ENCODE measurements at regions not wholly inside any gene's neighbourhood (a gene's known extent, or its start where the extent isn't known, plus 50 kb on each side); places are given as distances from the start of the nearest gene placed in this dataset.
A peak's percentile ranks its signal among the peaks of the same experiment; 100 is the strongest.

DNA sequence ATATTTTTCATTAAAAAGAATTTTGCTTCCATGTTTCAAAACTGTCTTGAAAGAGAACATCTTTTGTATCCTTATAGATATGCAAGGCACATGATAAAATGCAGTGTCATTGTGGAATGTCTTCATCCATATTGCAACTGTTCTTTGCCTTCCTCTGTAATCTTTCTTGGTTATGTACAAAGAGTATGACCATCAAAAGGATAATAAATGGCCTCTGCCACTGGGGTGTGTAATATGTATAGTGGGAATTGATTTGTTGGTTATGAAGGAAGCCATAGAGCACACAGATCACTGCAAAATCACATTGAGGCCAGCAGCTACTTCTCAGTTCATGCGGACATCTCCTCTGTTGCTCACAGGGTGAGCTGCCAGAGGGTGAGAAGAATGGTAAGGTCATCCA lies 703.5 kb downstream of the TFAP2A start:
- Histone ChIP-seq H2AK5ac (ENCODE audit: low read length) (no peak overlapping the region), H2BK5ac (ENCODE audit: low read depth, low read length, poor library complexity) (no peak overlapping the region), H4K8ac (ENCODE audit: low read depth, low read length) (no peak overlapping the region), H2BK12ac (ENCODE audit: low read length) (no peak overlapping the region), H3K36me3 (ENCODE audit: control insufficient read depth in 1 of 2, insufficient read depth in 2 of 2, low read length in 2 of 2) (no peaks in the 10 kb centered on the region), H3K4me3 (ENCODE audit: low read depth, low read length) (no peak overlapping the region), H3K18ac (ENCODE audit: low read length) (no peak overlapping the region), H3K79me1 (ENCODE audit: low read length) (no peaks in the 10 kb centered on the region), H3K14ac (ENCODE audit: low read length) (no peak overlapping the region), H3K9me3 (ENCODE audit: insufficient read depth, low read depth, low read length) (no peaks in the 10 kb centered on the region), H3K27ac (ENCODE audit: low read depth, low read length) (no peak overlapping the region), H4K12ac (ENCODE audit: low read depth, low read length) (no peak overlapping the region), H4K91ac (ENCODE audit: low read depth, low read length) (no peak overlapping the region), H3K23ac (ENCODE audit: low read length) (no peak overlapping the region), H3K27me3 (ENCODE audit: insufficient read depth, low read length) (no peaks in the 10 kb centered on the region), H3K4me1 (ENCODE audit: control insufficient read depth in 1 of 2, insufficient read depth in 2 of 2, low read length in 2 of 2) (no peaks in the 10 kb centered on the region), H3K9ac (ENCODE audit: low read length) (no peak overlapping the region), H2AFZ (ENCODE audit: insufficient read depth, low read length, poor library complexity) (no peak overlapping the region), H3K79me2 (ENCODE audit: control insufficient read depth, insufficient read depth, low read length, poor library complexity) (no peaks in the 10 kb centered on the region), H3K4me2 (ENCODE audit: low read length) (no peak overlapping the region), H3K4ac (ENCODE audit: low read depth, low read length) (no peak overlapping the region), H2BK120ac (ENCODE audit: insufficient read depth, low read length, poor library complexity) (peak overlapping the region; percentile 20)
- DNase-seq, result no peak
- WGBS (ENCODE audit: extremely low coverage, insufficient coverage, insufficient read length), result no CpG with 5 or more reads among the region's 1 CpG

DNA sequence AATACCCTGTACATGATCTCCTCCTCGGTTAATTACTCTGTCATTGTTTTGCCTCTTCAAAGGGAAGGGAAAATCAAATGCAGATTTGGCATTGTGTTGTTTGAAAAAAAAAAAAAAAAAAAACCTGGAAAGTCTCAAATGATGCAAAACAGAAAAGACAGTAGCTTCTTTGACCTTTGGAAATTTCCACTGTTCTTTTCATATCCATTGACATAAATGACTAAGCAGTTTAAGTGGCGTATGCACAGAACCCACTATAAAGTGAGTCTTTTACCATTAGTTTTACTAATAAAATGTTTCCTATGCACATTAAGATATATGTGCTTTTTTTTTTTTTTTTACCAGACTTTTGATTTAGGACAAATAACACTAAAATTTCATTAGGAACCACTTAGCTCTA lies 704.3 kb downstream of the TFAP2A start:
- H3K9me3 ChIP-seq (ENCODE audit: insufficient read depth, low read depth, low read length), result no peaks in the 10 kb centered on the region
- no peak for DNase-seq
- no peak overlapping the region for H3K4ac ChIP-seq (ENCODE audit: low read depth, low read length)
- no peak overlapping the region for H4K12ac ChIP-seq (ENCODE audit: low read depth, low read length)
- H3K27ac ChIP-seq (ENCODE audit: low read depth, low read length), result peak overlapping the region; percentile 78
- H2BK12ac ChIP-seq (ENCODE audit: low read length), result no peak overlapping the region
- H3K23ac ChIP-seq (ENCODE audit: low read length), result no peak overlapping the region
- no peak overlapping the region for H4K8ac ChIP-seq (ENCODE audit: low read depth, low read length)
- H2BK120ac ChIP-seq (ENCODE audit: insufficient read depth, low read length, poor library complexity), result no peak overlapping the region
- no peaks in the 10 kb centered on the region for H3K27me3 ChIP-seq (ENCODE audit: insufficient read depth, low read length)
- no peak overlapping the region for H4K91ac ChIP-seq (ENCODE audit: low read depth, low read length)
- no peaks in the 10 kb centered on the region for H3K36me3 ChIP-seq (ENCODE audit: control insufficient read depth in 1 of 2, insufficient read depth in 2 of 2, low read length in 2 of 2)
- no peak overlapping the region for H3K18ac ChIP-seq (ENCODE audit: low read length)
- H3K14ac ChIP-seq (ENCODE audit: low read length), result no peak overlapping the region
- no peaks in the 10 kb centered on the region for H3K79me2 ChIP-seq (ENCODE audit: control insufficient read depth, insufficient read depth, low read length, poor library complexity)
- H3K4me2 ChIP-seq (ENCODE audit: low read length), result no peak overlapping the region
- no peak overlapping the region for H2AFZ ChIP-seq (ENCODE audit: insufficient read depth, low read length, poor library complexity)
- no peak overlapping the region for H2AK5ac ChIP-seq (ENCODE audit: low read length)
- no peak overlapping the region for H3K9ac ChIP-seq (ENCODE audit: low read length)
- no CpG with 5 or more reads among the region's 2 CpGs for WGBS (ENCODE audit: extremely low coverage, insufficient coverage, insufficient read length)
- no peaks in the 10 kb centered on the region for H3K4me1 ChIP-seq (ENCODE audit: control insufficient read depth in 1 of 2, insufficient read depth in 2 of 2, low read length in 2 of 2)
- H3K79me1 ChIP-seq (ENCODE audit: low read length), result no peaks in the 10 kb centered on the region
- no peak overlapping the region for H3K4me3 ChIP-seq (ENCODE audit: low read depth, low read length)
- H2BK5ac ChIP-seq (ENCODE audit: low read depth, low read length, poor library complexity), result no peak overlapping the region

DNA sequence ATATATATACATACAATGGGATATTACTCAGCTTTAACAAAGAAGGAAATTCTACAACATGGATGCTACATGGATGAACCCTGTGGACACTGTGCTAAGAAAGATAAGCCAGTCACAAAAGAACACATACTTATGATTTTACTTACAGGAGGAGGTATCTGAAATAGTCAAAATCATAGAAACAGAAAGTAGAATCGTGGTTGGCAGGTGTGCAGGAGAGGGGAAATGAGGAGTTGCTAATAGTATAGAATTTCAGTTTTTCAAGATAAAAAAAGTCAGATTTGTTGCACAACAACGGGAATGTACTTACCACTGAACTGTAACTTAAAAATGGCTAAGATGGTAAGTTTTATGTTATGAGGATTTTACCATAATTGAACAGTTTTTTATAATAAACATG lies 706.3 kb downstream of the TFAP2A start:
- no peak overlapping the region for H3K18ac ChIP-seq (ENCODE audit: low read length)
- H3K4me3 ChIP-seq (ENCODE audit: low read depth, low read length), result no peak overlapping the region
- no peak overlapping the region for H4K8ac ChIP-seq (ENCODE audit: low read depth, low read length)
- no peak overlapping the region for H2BK5ac ChIP-seq (ENCODE audit: low read depth, low read length, poor library complexity)
- H3K23ac ChIP-seq (ENCODE audit: low read length), result no peak overlapping the region
- H3K9me3 ChIP-seq (ENCODE audit: insufficient read depth, low read depth, low read length), result no peaks in the 10 kb centered on the region
- no peak overlapping the region for H2BK12ac ChIP-seq (ENCODE audit: low read length)
- no peak overlapping the region for H4K12ac ChIP-seq (ENCODE audit: low read depth, low read length)
- H3K27me3 ChIP-seq (ENCODE audit: insufficient read depth, low read length), result no peaks in the 10 kb centered on the region
- H3K79me1 ChIP-seq (ENCODE audit: low read length), result no peaks in the 10 kb centered on the region
- no peak overlapping the region for H2AFZ ChIP-seq (ENCODE audit: insufficient read depth, low read length, poor library complexity)
- no peak overlapping the region for H2AK5ac ChIP-seq (ENCODE audit: low read length)
- H2BK120ac ChIP-seq (ENCODE audit: insufficient read depth, low read length, poor library complexity), result no peak overlapping the region
- no peak overlapping the region for H4K91ac ChIP-seq (ENCODE audit: low read depth, low read length)
- H3K4me1 ChIP-seq (ENCODE audit: control insufficient read depth in 1 of 2, insufficient read depth in 2 of 2, low read length in 2 of 2), result no peaks in the 10 kb centered on the region
- peak in 1 of 2 donors; percentile 21 for DNase-seq
- no peak overlapping the region for H3K4me2 ChIP-seq (ENCODE audit: low read length)
- no peaks in the 10 kb centered on the region for H3K79me2 ChIP-seq (ENCODE audit: control insufficient read depth, insufficient read depth, low read length, poor library complexity)
- no peaks in the 10 kb centered on the region for H3K36me3 ChIP-seq (ENCODE audit: control insufficient read depth in 1 of 2, insufficient read depth in 2 of 2, low read length in 2 of 2)
- no peak overlapping the region for H3K4ac ChIP-seq (ENCODE audit: low read depth, low read length)
- WGBS (ENCODE audit: extremely low coverage, insufficient coverage, insufficient read length), result no CpG with 5 or more reads among the region's 2 CpGs
- no peak overlapping the region for H3K14ac ChIP-seq (ENCODE audit: low read length)
- H3K27ac ChIP-seq (ENCODE audit: low read depth, low read length), result no peak overlapping the region
- no peak overlapping the region for H3K9ac ChIP-seq (ENCODE audit: low read length)

DNA sequence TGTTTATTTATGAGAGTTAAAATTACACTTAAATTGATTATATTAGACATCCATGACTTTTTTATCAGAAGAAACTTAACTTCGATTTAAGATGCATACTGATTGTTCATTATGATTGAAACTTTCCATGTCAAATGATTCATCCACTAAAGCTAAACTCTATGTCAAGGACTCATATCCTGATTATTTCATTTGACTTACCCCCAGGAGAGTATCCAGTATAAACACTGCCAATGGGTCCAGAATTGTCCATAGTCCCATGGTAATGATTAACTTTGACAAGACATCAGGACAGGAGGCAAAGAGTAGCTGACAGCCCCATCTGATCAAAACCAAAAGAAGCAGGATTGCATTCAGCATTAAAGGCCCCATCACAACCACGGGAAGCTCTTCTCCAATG lies 709.9 kb downstream of the TFAP2A start:
- no peaks in the 10 kb centered on the region for H3K36me3 ChIP-seq (ENCODE audit: control insufficient read depth in 1 of 2, insufficient read depth in 2 of 2, low read length in 2 of 2)
- no peak overlapping the region for H3K9ac ChIP-seq (ENCODE audit: low read length)
- H3K23ac ChIP-seq (ENCODE audit: low read length), result no peak overlapping the region
- H2BK12ac ChIP-seq (ENCODE audit: low read length), result no peak overlapping the region
- no peak overlapping the region for H3K4ac ChIP-seq (ENCODE audit: low read depth, low read length)
- H3K79me2 ChIP-seq (ENCODE audit: control insufficient read depth, insufficient read depth, low read length, poor library complexity), result no peaks in the 10 kb centered on the region
- H3K79me1 ChIP-seq (ENCODE audit: low read length), result no peaks in the 10 kb centered on the region
- H3K4me1 ChIP-seq (ENCODE audit: control insufficient read depth in 1 of 2, insufficient read depth in 2 of 2, low read length in 2 of 2), result no peaks in the 10 kb centered on the region
- H2BK120ac ChIP-seq (ENCODE audit: insufficient read depth, low read length, poor library complexity), result no peak overlapping the region
- no peaks in the 10 kb centered on the region for H3K27me3 ChIP-seq (ENCODE audit: insufficient read depth, low read length)
- no peak overlapping the region for H2AK5ac ChIP-seq (ENCODE audit: low read length)
- no peak overlapping the region for H3K27ac ChIP-seq (ENCODE audit: low read depth, low read length)
- no peak overlapping the region for H3K18ac ChIP-seq (ENCODE audit: low read length)
- H3K4me2 ChIP-seq (ENCODE audit: low read length), result no peak overlapping the region
- no peak overlapping the region for H4K12ac ChIP-seq (ENCODE audit: low read depth, low read length)
- no peak for DNase-seq
- H4K91ac ChIP-seq (ENCODE audit: low read depth, low read length), result no peak overlapping the region
- no peak overlapping the region for H2AFZ ChIP-seq (ENCODE audit: insufficient read depth, low read length, poor library complexity)
- H4K8ac ChIP-seq (ENCODE audit: low read depth, low read length), result no peak overlapping the region
- no CpG with 5 or more reads among the region's 2 CpGs for WGBS (ENCODE audit: extremely low coverage, insufficient coverage, insufficient read length)
- no peak overlapping the region for H3K4me3 ChIP-seq (ENCODE audit: low read depth, low read length)
- no peaks in the 10 kb centered on the region for H3K9me3 ChIP-seq (ENCODE audit: insufficient read depth, low read depth, low read length)
- H2BK5ac ChIP-seq (ENCODE audit: low read depth, low read length, poor library complexity), result no peak overlapping the region
- no peak overlapping the region for H3K14ac ChIP-seq (ENCODE audit: low read length)
